Activated naive CD4-positive, alpha-beta T cell treated with anti-CD3 and anti-CD28 coated beads for 36 hours (primary cell): ENCODE measurements at regions not wholly inside any gene's neighbourhood (a gene's known extent, or its start where the extent isn't known, plus 50 kb on each side); places are given as distances from the start of the nearest gene placed in this dataset.

ENCODE experiments used
- CTCF ChIA-PET: fragments of 350-600 bp; sonication (Branson Sonifier 250); formaldehyde crosslinking; loops from one replicate; lab custom pipeline; 2021; ENCODE audit warnings: antibody characterized with exemption; lab: Charles Lee
- DNase-seq: peaks from one replicate; pipeline ENCODE4 v3.0.0-alpha.2; 2020
- H3K27ac Mint-ChIP-seq: one replicate; pipeline ENCODE4 v1.8.0; 2021; ENCODE audit warnings: mild to moderate bottlenecking, mixed read lengths
- H3K27me3 Mint-ChIP-seq: one replicate; pipeline ENCODE4 v1.8.0; 2021; ENCODE audit warnings: low read depth, mixed read lengths
- H3K36me3 Mint-ChIP-seq: one replicate; pipeline ENCODE4 v1.8.0; 2021; ENCODE audit warnings: low read depth, mixed read lengths
- H3K4me1 Mint-ChIP-seq: one replicate; pipeline ENCODE4 v1.8.0; 2021; ENCODE audit warnings: low read depth, mixed read lengths
- H3K4me3 Mint-ChIP-seq: one replicate; pipeline ENCODE4 v1.8.0; 2021; ENCODE audit warnings: mild to moderate bottlenecking, moderate library complexity, mixed read lengths
- H3K9me3 Mint-ChIP-seq: one replicate; pipeline ENCODE4 v1.8.0; 2021; ENCODE audit warnings: mixed read lengths
- intact Hi-C: fragments of 100-400 bp; cut with micrococcal nuclease; formaldehyde crosslinking; loops from one replicate; pipeline ENCODE4 v1.15.1; 2023

GRCh38 chr2:126764686-126765265 lies 108.8 kb downstream of the GYPC start:
- CTCF ChIA-PET: interaction anchor here (1.6 kb wide), 1 partner anchor 12 kb away, joined by 6 read pairs; no protein-coding TSS in a partner anchor

GRCh38 chr2:126765395-126765794 lies 109.4 kb downstream of the GYPC start:
- DNase-seq: no peak
- no peak overlapping the region for H3K27ac Mint-ChIP-seq
- no peak overlapping the region for H3K4me3 Mint-ChIP-seq
- intact Hi-C loops: no loop called here
- CTCF ChIA-PET: interaction anchor here (1.6 kb wide), 1 partner anchor 11 kb away, joined by 6 read pairs; no protein-coding TSS in a partner anchor
- H3K4me1 Mint-ChIP-seq: peaks cover 49% of the 10 kb centered on the region
- H3K27me3 Mint-ChIP-seq: no peaks in the 10 kb centered on the region
- H3K36me3 Mint-ChIP-seq: no peaks in the 10 kb centered on the region
- no peaks in the 10 kb centered on the region for H3K9me3 Mint-ChIP-seq

More at GRCh38 chr2:126764686-126765265, 108.8 kb downstream of the GYPC start:
- no peaks in the 10 kb centered on the region for H3K27me3 Mint-ChIP-seq
- H3K27ac Mint-ChIP-seq: no peak overlapping the region
- no peaks in the 10 kb centered on the region for H3K9me3 Mint-ChIP-seq
- intact Hi-C loops: no loop called here
- no peak overlapping the region for H3K4me3 Mint-ChIP-seq
- H3K36me3 Mint-ChIP-seq: no peaks in the 10 kb centered on the region
- DNase-seq: no peak
- H3K4me1 Mint-ChIP-seq: peaks cover 49% of the 10 kb centered on the region

- peaks cover 41% of the 10 kb centered on the region for H3K4me1 Mint-ChIP-seq
- no peak overlapping the region for H3K27ac Mint-ChIP-seq
- no peaks in the 10 kb centered on the region for H3K9me3 Mint-ChIP-seq
- no peak overlapping the region for H3K4me3 Mint-ChIP-seq
- CTCF ChIA-PET: interaction anchor here (0.9 to 1.6 kb wide), 2 partner anchors 10 to 368 kb away, joined by 3 to 6 read pairs; no protein-coding TSS in a partner anchor
- no peak for DNase-seq
- intact Hi-C loops: no loop called here
- H3K27me3 Mint-ChIP-seq: no peaks in the 10 kb centered on the region
- no peaks in the 10 kb centered on the region for H3K36me3 Mint-ChIP-seq
Measured at GRCh38 chr2:126766295-126766968, 110.5 kb downstream of the GYPC start.

GRCh38 chr2:126766969-126767296 lies 111.0 kb downstream of the GYPC start:
- CTCF ChIA-PET: no interaction called here
- H3K4me3 Mint-ChIP-seq: no peak overlapping the region
- H3K36me3 Mint-ChIP-seq: no peaks in the 10 kb centered on the region
- no peak for DNase-seq
- no peaks in the 10 kb centered on the region for H3K9me3 Mint-ChIP-seq
- no peaks in the 10 kb centered on the region for H3K27me3 Mint-ChIP-seq
- intact Hi-C loops: no loop called here
- H3K27ac Mint-ChIP-seq: no peak overlapping the region
- peaks cover 37% of the 10 kb centered on the region for H3K4me1 Mint-ChIP-seq

DNA sequence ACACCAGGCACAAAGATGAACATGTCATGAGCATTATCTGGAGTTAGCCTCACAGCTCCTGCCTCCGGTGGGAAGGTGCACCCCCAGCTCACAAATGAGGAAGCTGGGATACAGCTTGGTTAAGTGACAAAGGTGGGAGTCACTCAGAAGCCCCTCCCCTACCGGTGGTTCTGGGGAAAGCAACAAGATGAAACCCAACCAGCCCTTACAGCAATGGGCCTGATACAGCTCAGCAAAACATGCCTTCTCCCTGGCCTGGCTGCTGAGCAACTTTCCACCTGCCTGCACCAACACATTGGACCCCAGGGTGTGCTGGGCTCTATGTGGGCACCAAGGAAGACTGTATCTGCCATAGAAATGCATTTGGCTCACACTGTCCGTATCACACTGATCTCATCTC lies 113.2 kb downstream of the GYPC start:
- DNase-seq: no peak
- Mint-ChIP-seq H3K4me3 (no peak overlapping the region), H3K27ac (no peak overlapping the region), H3K4me1 (peaks cover 22% of the 10 kb centered on the region), H3K36me3 (no peaks in the 10 kb centered on the region), H3K27me3 (no peaks in the 10 kb centered on the region), H3K9me3 (no peaks in the 10 kb centered on the region)
- intact Hi-C loops: no loop called here
- CTCF ChIA-PET: interaction anchor here (1.0 kb wide), 1 partner anchor 8 kb away, joined by 3 read pairs; no protein-coding TSS in a partner anchor

GRCh38 chr2:126770466-126770865 lies 114.5 kb downstream of the GYPC start:
- Mint-ChIP-seq H3K27ac (no peak overlapping the region), H3K36me3 (no peaks in the 10 kb centered on the region), H3K9me3 (no peaks in the 10 kb centered on the region), H3K4me3 (no peak overlapping the region), H3K27me3 (no peaks in the 10 kb centered on the region), H3K4me1 (peaks cover 19% of the 10 kb centered on the region)
- DNase-seq: no peak
- CTCF ChIA-PET: no interaction called here
- intact Hi-C loops: no loop called here

- CTCF ChIA-PET: interaction anchor here (0.6 kb wide), 1 partner anchor 137 kb away, joined by 3 read pairs; no protein-coding TSS in a partner anchor
- Mint-ChIP-seq H3K27ac (no peak overlapping the region), H3K4me1 (peaks cover 17% of the 10 kb centered on the region), H3K9me3 (no peaks in the 10 kb centered on the region), H3K27me3 (no peaks in the 10 kb centered on the region), H3K36me3 (no peaks in the 10 kb centered on the region), H3K4me3 (no peak overlapping the region)
- DNase-seq: no peak
- intact Hi-C loops: no loop called here
Measured at GRCh38 chr2:126771094-126771493, 115.1 kb downstream of the GYPC start.

DNA sequence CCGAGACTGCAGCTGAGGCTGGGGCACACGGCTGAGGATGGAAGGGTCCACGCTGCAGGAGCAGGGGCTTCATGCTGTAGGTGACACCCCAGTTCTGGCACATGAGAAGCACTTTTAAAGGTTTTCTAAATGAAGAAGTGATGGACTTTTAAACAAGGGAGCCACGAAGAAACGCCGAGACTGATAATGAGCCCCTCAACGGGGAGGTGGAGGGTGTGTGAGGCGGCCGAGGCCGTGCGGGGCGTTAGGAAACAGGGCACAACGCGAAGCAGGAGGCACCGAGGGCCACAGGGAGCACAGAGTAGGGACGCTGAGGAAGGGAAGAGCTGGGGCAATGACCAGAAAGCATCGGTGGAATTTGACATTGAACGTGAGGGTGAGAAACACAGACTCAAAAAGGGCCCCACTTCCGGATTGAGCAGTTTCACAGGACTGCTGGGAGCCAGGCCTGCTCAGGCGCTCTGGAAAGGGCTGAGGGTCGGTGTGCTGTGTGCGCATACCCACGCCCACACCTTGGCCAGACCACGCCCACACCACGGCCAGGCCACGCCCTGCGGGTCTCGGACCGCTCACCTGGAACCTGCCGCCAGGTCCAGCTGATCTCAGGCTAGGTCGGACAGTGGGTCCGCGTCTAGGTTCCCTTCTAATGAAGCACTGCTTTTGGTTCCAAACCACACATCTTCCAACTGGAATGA lies 115.7 kb downstream of the GYPC start:
- no peaks in the 10 kb centered on the region for H3K36me3 Mint-ChIP-seq
- peaks cover 12% of the 10 kb centered on the region for H3K4me1 Mint-ChIP-seq
- no peak overlapping the region for H3K4me3 Mint-ChIP-seq
- H3K27me3 Mint-ChIP-seq: no peaks in the 10 kb centered on the region
- no peaks in the 10 kb centered on the region for H3K9me3 Mint-ChIP-seq
- H3K27ac Mint-ChIP-seq: no peak overlapping the region
- DNase-seq: no peak
- intact Hi-C loops: no loop called here
- CTCF ChIA-PET: interaction anchor here (0.6 kb wide), 1 partner anchor 137 kb away, joined by 3 read pairs; no protein-coding TSS in a partner anchor

GRCh38 chr2:126774290-126774689 lies 118.3 kb downstream of the GYPC start:
- peaks cover 13% of the 10 kb centered on the region for H3K4me1 Mint-ChIP-seq
- no peak for DNase-seq
- H3K9me3 Mint-ChIP-seq: no peaks in the 10 kb centered on the region
- intact Hi-C loops: no loop called here
- no peak overlapping the region for H3K27ac Mint-ChIP-seq
- H3K36me3 Mint-ChIP-seq: no peaks in the 10 kb centered on the region
- CTCF ChIA-PET: interaction anchor here (8.3 kb wide), 1 partner anchor 246 kb away, joined by 111 read pairs; no protein-coding TSS in a partner anchor
- H3K4me3 Mint-ChIP-seq: no peak overlapping the region
- no peaks in the 10 kb centered on the region for H3K27me3 Mint-ChIP-seq

DNA sequence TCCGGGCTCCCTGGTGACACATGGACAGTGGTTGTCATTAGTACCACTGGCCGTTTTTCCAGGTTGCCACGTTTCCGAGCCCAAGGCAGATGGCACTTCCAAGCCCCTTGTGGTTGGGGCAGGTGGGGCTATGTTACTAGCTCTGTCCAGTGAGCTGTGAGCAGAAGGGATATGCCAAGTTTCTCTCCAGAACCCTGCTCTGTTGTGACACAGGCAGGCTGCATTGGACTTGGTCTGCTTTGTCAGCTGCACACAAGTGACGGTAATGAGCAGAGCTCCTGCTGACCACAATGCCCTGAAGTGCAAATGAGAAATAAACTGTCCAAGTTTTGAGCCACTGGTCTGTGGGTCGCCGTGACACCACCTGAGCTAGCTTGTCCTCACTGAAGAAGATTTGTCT lies 118.8 kb downstream of the GYPC start:
- intact Hi-C loops: loop anchor here (5.0 kb wide), 2 partner anchors 157 to 417 kb away; no protein-coding TSS in a partner anchor
- CTCF ChIA-PET: interaction anchor here (0.6 to 8.3 kb wide), 2 partner anchors 143 to 247 kb away, joined by 3 to 111 read pairs; no protein-coding TSS in a partner anchor

DNA sequence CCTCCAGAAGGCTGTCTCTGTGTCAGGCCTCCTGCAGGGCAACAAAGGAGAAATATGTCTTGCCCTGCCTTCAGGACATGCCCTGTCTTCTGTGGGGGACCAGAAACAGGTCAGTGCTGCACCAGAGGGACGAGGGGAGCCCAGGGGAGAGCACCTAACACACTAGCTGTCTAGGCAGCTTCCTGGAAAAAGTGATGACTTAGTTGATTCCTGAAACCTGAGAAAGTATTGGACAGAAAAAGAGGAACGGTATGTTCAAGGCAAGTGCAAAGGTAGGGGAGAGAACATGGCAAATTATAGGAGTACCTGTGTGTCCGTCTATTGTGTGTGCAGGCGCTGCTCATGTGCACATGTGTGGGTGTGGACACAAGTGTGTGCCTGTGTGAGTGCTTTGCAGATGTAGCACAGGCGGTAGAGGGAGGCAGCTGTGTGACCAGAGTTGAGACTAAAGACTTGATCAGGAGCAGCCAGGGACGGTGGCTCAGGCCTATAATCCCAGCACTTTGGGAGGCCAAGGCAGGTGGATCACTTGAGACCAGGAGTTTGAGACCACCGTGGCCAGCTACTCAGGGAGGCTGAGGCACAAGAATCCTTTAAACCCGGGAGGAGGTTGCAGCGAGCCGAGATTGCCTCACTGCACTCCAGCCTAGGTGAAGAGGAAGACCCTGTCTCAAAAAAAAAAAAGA lies 119.5 kb downstream of the GYPC start:
- intact Hi-C loops: loop anchor here (5.0 kb wide), 2 partner anchors 158 to 418 kb away; no protein-coding TSS in a partner anchor
- H3K36me3 Mint-ChIP-seq: no peaks in the 10 kb centered on the region
- CTCF ChIA-PET: interaction anchor here (0.6 to 8.3 kb wide), 2 partner anchors 144 to 248 kb away, joined by 3 to 111 read pairs; no protein-coding TSS in a partner anchor
- no peaks in the 10 kb centered on the region for H3K27me3 Mint-ChIP-seq
- no peaks in the 10 kb centered on the region for H3K9me3 Mint-ChIP-seq
- DNase-seq: no peak
- H3K4me1 Mint-ChIP-seq: peaks cover 10% of the 10 kb centered on the region
- H3K4me3 Mint-ChIP-seq: peak overlapping the region; percentile 64
- H3K27ac Mint-ChIP-seq: no peak overlapping the region

More for the DNA sequence above, 118.8 kb downstream of the GYPC start:
- Mint-ChIP-seq H3K4me1 (peaks cover 10% of the 10 kb centered on the region), H3K36me3 (no peaks in the 10 kb centered on the region), H3K27me3 (no peaks in the 10 kb centered on the region), H3K4me3 (no peak overlapping the region), H3K27ac (no peak overlapping the region), H3K9me3 (no peaks in the 10 kb centered on the region)
- DNase-seq: no peak
